ENCODE measurements at regions not wholly inside any gene's neighbourhood (a gene's known extent, or its start where the extent isn't known, plus 50 kb on each side); places are given as distances from the start of the nearest gene placed in this dataset.

- Histone ChIP-seq H3K36me3 (no peaks in the 10 kb centered on the region), H3K4me1 (no peaks in the 10 kb centered on the region), H3K9me3 (peaks cover 0 to 9% (median 0%) of the 10 kb centered on the region in 3 donors), H3K27me3 (no peaks in the 10 kb centered on the region), H3K27ac (no peak overlapping the region), H3K4me3 (no peak overlapping the region)
- TF ChIP-seq POLR2A (IDR thresholded peaks at IDR 0.05): no peak
- no peak for TF ChIP-seq CTCF (IDR thresholded peaks at IDR 0.05)
- no peak for TF ChIP-seq POLR2AphosphoS5 (IDR thresholded peaks at IDR 0.05)
- no peak for TF ChIP-seq EP300 (IDR thresholded peaks at IDR 0.05)
- WGBS, 2 donors (ENCODE audit: low coverage in 1 of 2): 60 to 92% methylated on average over 1 to 2 of the region's 2 CpGs
- ATAC-seq: no peak
These were observed 129.9 kb upstream of the UBL3 start for GRCh38 chr13:29980339-29980738.

GRCh38 chr13:29978211-29978610 is 127.8 kb upstream of the UBL3 start:
- WGBS, 2 donors (ENCODE audit: low coverage in 1 of 2): 80 to 88% methylated on average over 2 of the region's 2 CpGs
- TF ChIP-seq CTCF (IDR thresholded peaks at IDR 0.05): no peak
- no peak for TF ChIP-seq EP300 (IDR thresholded peaks at IDR 0.05)
- no peak for TF ChIP-seq POLR2AphosphoS5 (IDR thresholded peaks at IDR 0.05)
- TF ChIP-seq POLR2A (IDR thresholded peaks at IDR 0.05): no peak
- H3K27ac ChIP-seq: no peak overlapping the region
- ATAC-seq: no peak
- H3K9me3 ChIP-seq: peaks cover 0 to 9% (median 0%) of the 10 kb centered on the region in 3 donors
- H3K4me1 ChIP-seq: no peaks in the 10 kb centered on the region
- H3K27me3 ChIP-seq: no peaks in the 10 kb centered on the region
- H3K36me3 ChIP-seq: no peaks in the 10 kb centered on the region
- no peak overlapping the region for H3K4me3 ChIP-seq

GRCh38 chr13:29977476-29978120 is 127.2 kb upstream of the UBL3 start:
- TF ChIP-seq EP300 (IDR thresholded peaks at IDR 0.05) (no peak), POLR2AphosphoS5 (IDR thresholded peaks at IDR 0.05) (no peak), CTCF (IDR thresholded peaks at IDR 0.05) (no peak), POLR2A (IDR thresholded peaks at IDR 0.05) (no peak)
- ATAC-seq: no peak
- H3K9me3 ChIP-seq: peaks cover 0 to 9% (median 0%) of the 10 kb centered on the region in 3 donors
- no peaks in the 10 kb centered on the region for H3K27me3 ChIP-seq
- no peaks in the 10 kb centered on the region for H3K36me3 ChIP-seq
- no peak overlapping the region for H3K27ac ChIP-seq
- H3K4me3 ChIP-seq: no peak overlapping the region
- H3K4me1 ChIP-seq: no peaks in the 10 kb centered on the region
- 33 to 41% methylated on average over 6 of the region's 6 CpGs for WGBS, 2 donors (ENCODE audit: low coverage in 1 of 2)

GRCh38 chr13:29976535-29976934 is 126.1 kb upstream of the UBL3 start:
- Histone ChIP-seq H3K9me3 (peaks cover 0 to 7% (median 0%) of the 10 kb centered on the region in 3 donors), H3K4me1 (no peaks in the 10 kb centered on the region), H3K4me3 (no peak overlapping the region), H3K36me3 (no peaks in the 10 kb centered on the region), H3K27ac (no peak overlapping the region), H3K27me3 (no peaks in the 10 kb centered on the region)
- 89 to 100% methylated on average over 1 to 4 of the region's 5 CpGs for WGBS, 2 donors (ENCODE audit: low coverage in 1 of 2)
- TF ChIP-seq POLR2A (IDR thresholded peaks at IDR 0.05): no peak
- TF ChIP-seq EP300 (IDR thresholded peaks at IDR 0.05): no peak
- TF ChIP-seq CTCF (IDR thresholded peaks at IDR 0.05): no peak
- no peak for TF ChIP-seq POLR2AphosphoS5 (IDR thresholded peaks at IDR 0.05)
- ATAC-seq: no peak

GRCh38 chr13:29975283-29975682 is 124.9 kb upstream of the UBL3 start:
- H3K36me3 ChIP-seq: no peaks in the 10 kb centered on the region
- TF ChIP-seq POLR2AphosphoS5 (IDR thresholded peaks at IDR 0.05) (no peak), EP300 (IDR thresholded peaks at IDR 0.05) (no peak), POLR2A (IDR thresholded peaks at IDR 0.05) (no peak), CTCF (IDR thresholded peaks at IDR 0.05) (no peak)
- H3K27ac ChIP-seq: no peak overlapping the region
- no peaks in the 10 kb centered on the region for H3K27me3 ChIP-seq
- H3K4me1 ChIP-seq: no peaks in the 10 kb centered on the region
- ATAC-seq: no peak
- 88 to 100% methylated on average over 1 of the region's 1 CpG for WGBS, 2 donors (ENCODE audit: low coverage in 1 of 2)
- H3K9me3 ChIP-seq: no peaks in the 10 kb centered on the region
- H3K4me3 ChIP-seq: no peak overlapping the region
